ENCODE measurements at regions not wholly inside any gene's neighbourhood (a gene's known extent, or its start where the extent isn't known, plus 50 kb on each side); places are given as distances from the start of the nearest gene placed in this dataset.

- Histone ChIP-seq H3K27me3 (ENCODE audit: control insufficient read depth in 2 of 2, insufficient read depth in 2 of 2, low read length in 2 of 2) (peaks cover 0 to 3% of the 10 kb centered on the region in 2 experiments), H3K9me3 (replicated peaks; ENCODE audit: control insufficient read depth, insufficient read depth, low read length) (no peaks in the 10 kb centered on the region), H2AFZ (ENCODE audit: low read depth, low read length) (no peak overlapping the region), H3K4me1 (ENCODE audit: control insufficient read depth, extremely low read depth, insufficient read depth, low read length) (no peaks in the 10 kb centered on the region), H3K4me2 (ENCODE audit: insufficient read depth, low read length) (no peak overlapping the region), H4K20me1 (replicated peaks; ENCODE audit: control insufficient read depth, extremely low read depth, insufficient read depth, low read length) (no peaks in the 10 kb centered on the region), H3K27ac (ENCODE audit: insufficient read depth, low read depth, low read length) (no peak overlapping the region), H3K9me1 (replicated peaks; ENCODE audit: control insufficient read depth, extremely low read depth, insufficient read depth, low read length) (no peaks in the 10 kb centered on the region), H3K79me2 (ENCODE audit: control insufficient read depth, insufficient read depth, low read length) (no peaks in the 10 kb centered on the region), H3K36me3 (ENCODE audit: control insufficient read depth in 2 of 2, extremely low read depth in 1 of 2, insufficient read depth in 2 of 2, low read length in 2 of 2) (no peaks in the 10 kb centered on the region), H3K4me3 (replicated peaks in 1 of 3; ENCODE audit: insufficient read depth in 1 of 3, low read depth in 1 of 3, low read length in 3 of 3) (no peak overlapping the region), H3K9ac (replicated peaks; ENCODE audit: extremely low read depth, insufficient read depth, low read length) (no peak overlapping the region)
- intact Hi-C loops (cut with micrococcal nuclease) (no loop called here), dilution Hi-C loops (cut with MboI; ENCODE audit: extremely low pct_ligation_motif_present, low sequenced_read_pairs) (no loop called here)
- CTCF ChIA-PET: no interaction called here
- no TSS peak for BruUV-seq (replicated peaks)
- DNase-seq (ENCODE audit: low read depth, low spot score) (no peak), FAIRE-seq (no peak)
- TF ChIP-seq FOS (IDR thresholded peaks at IDR 0.05; ENCODE audit: borderline replicate concordance, insufficient read depth, low read length) (no peak), GATA2 (IDR thresholded peaks at IDR 0.05; ENCODE audit: insufficient read depth, insufficient read length, low read depth, low read length) (no peak), POLR2AphosphoS5 (IDR thresholded peaks at IDR 0.05; ENCODE audit: insufficient read depth, low read depth, low read length) (no peak), JUN (IDR thresholded peaks at IDR 0.05; ENCODE audit: borderline replicate concordance, insufficient read depth, insufficient read length, low read depth) (no peak)
- POLR2A ChIA-PET: no interaction called here
Observed at GRCh38 chr7:134378562-134378961, 61.8 kb upstream of the SLC35B4 start.

- Histone ChIP-seq H3K9me1 (replicated peaks; ENCODE audit: control insufficient read depth, extremely low read depth, insufficient read depth, low read length) (no peaks in the 10 kb centered on the region), H3K36me3 (ENCODE audit: control insufficient read depth in 2 of 2, extremely low read depth in 1 of 2, insufficient read depth in 2 of 2, low read length in 2 of 2) (no peaks in the 10 kb centered on the region), H3K27me3 (ENCODE audit: control insufficient read depth in 2 of 2, insufficient read depth in 2 of 2, low read length in 2 of 2) (peaks cover 0 to 3% of the 10 kb centered on the region in 2 experiments), H3K9ac (replicated peaks; ENCODE audit: extremely low read depth, insufficient read depth, low read length) (no peak overlapping the region), H3K79me2 (ENCODE audit: control insufficient read depth, insufficient read depth, low read length) (no peaks in the 10 kb centered on the region), H3K4me1 (ENCODE audit: control insufficient read depth, extremely low read depth, insufficient read depth, low read length) (no peaks in the 10 kb centered on the region), H2AFZ (ENCODE audit: low read depth, low read length) (no peak overlapping the region), H4K20me1 (replicated peaks; ENCODE audit: control insufficient read depth, extremely low read depth, insufficient read depth, low read length) (no peaks in the 10 kb centered on the region), H3K4me3 (replicated peaks in 1 of 3; ENCODE audit: insufficient read depth in 1 of 3, low read depth in 1 of 3, low read length in 3 of 3) (no peak overlapping the region), H3K4me2 (ENCODE audit: insufficient read depth, low read length) (no peak overlapping the region), H3K9me3 (replicated peaks; ENCODE audit: control insufficient read depth, insufficient read depth, low read length) (no peaks in the 10 kb centered on the region), H3K27ac (ENCODE audit: insufficient read depth, low read depth, low read length) (no peak overlapping the region)
- no TSS peak for BruUV-seq (replicated peaks)
- FAIRE-seq (no peak), DNase-seq (ENCODE audit: low read depth, low spot score) (no peak)
- dilution Hi-C loops (cut with MboI; ENCODE audit: extremely low pct_ligation_motif_present, low sequenced_read_pairs): no loop called here
- POLR2A ChIA-PET: no interaction called here
- TF ChIP-seq JUN (IDR thresholded peaks at IDR 0.05; ENCODE audit: borderline replicate concordance, insufficient read depth, insufficient read length, low read depth) (no peak), GATA2 (IDR thresholded peaks at IDR 0.05; ENCODE audit: insufficient read depth, insufficient read length, low read depth, low read length) (no peak), MAX (IDR thresholded peaks at IDR 0.05; ENCODE audit: insufficient read depth, insufficient read length) (no peak)
- intact Hi-C loops (cut with micrococcal nuclease): no loop called here
- CTCF ChIA-PET: interaction anchor here (1.5 to 1.8 kb wide), 3 partner anchors 11 to 19 kb away, joined by 3 to 5 read pairs (median 4); no protein-coding TSS in a partner anchor
Observed at GRCh38 chr7:134376693-134377092, 60.0 kb upstream of the SLC35B4 start.
